Body of pancreas (tissue), 4 donors: ENCODE measurements at regions not wholly inside any gene's neighbourhood (a gene's known extent, or its start where the extent isn't known, plus 50 kb on each side); places are given as distances from the start of the nearest gene placed in this dataset.

Source experiments
- ATAC-seq: fragments of 150-250 bp; one replicate; pipeline ENCODE4 v1.9.1; 2016
- DNase-seq, 4 donors: peaks; one replicate each; pipeline ENCODE4 v3.0.0-alpha.2; 2019
- H3K27ac ChIP-seq, 4 donors: fragments of 200-600 bp; sonication (generic); 1 replicate in 3 of 4; 2 replicates in 1 of 4; pipeline versions ENCODE4 v1.5.1 to v1.6.1; 2016 to 2019; ENCODE audit warnings: mild to moderate bottlenecking in 1 of 4, mixed read lengths in 1 of 4, moderate library complexity in 1 of 4
- H3K27me3 ChIP-seq, 2 donors: fragments of 200-600 bp; sonication (generic); one replicate each; pipeline ENCODE4 v1.6.0; 2016; ENCODE audit warnings: mild to moderate bottlenecking in 1 of 2
- H3K36me3 ChIP-seq, 2 donors: fragments of 200-600 bp; sonication (generic); replicated peaks in 1 of 2; 2 replicates each; pipeline ENCODE4 v1.5.1; 2016; ENCODE audit warnings: low read depth in 2 of 2; ENCODE audit not compliant: insufficient read depth in 1 of 2
- H3K4me1 ChIP-seq: fragments of 200-600 bp; sonication (generic); one replicate; pipeline ENCODE4 v1.6.0; 2016
- H3K4me3 ChIP-seq, 2 donors: fragments of 200-600 bp; sonication (generic); 1 replicate in 1 of 2; 2 replicates in 1 of 2; pipeline ENCODE4 v1.5.1; 2016 to 2019
- H3K9me3 ChIP-seq, 3 donors: fragments of 200-600 bp; sonication (generic); 1 replicate in 2 of 3; 2 replicates in 1 of 3; pipeline ENCODE4 v1.5.1; 2016
- CTCF ChIP-seq, 7 experiments: fragments of 450-650 bp in 4 of 7; fragments of 200-600 bp in 3 of 7; sonication (generic) in 3 of 7; IDR thresholded peaks; one replicate each; pipeline ENCODE4 v1.5.1; 2016 to 2019; ENCODE audit warnings: antibody characterized with exemption in 7 of 7
- POLR2A ChIP-seq, 3 donors: fragments of 450-650 bp; IDR thresholded peaks; one replicate each; pipeline ENCODE4 v1.6.1; 2016; ENCODE audit warnings: antibody characterized with exemption in 3 of 3, mild to moderate bottlenecking in 2 of 3
- WGBS, 2 donors: methylation state at CpG; one replicate each; pipeline ENCODE4 v1.1.5; 2017; 5-methylcytosine and 5-hydroxymethylcytosine counted together
- intact Hi-C: fragments of 100-400 bp; cut with DNase I; formaldehyde crosslinking; loops from one replicate; pipeline ENCODE4 v1.15.1; 2023

GRCh38 chr20:1802385-1803060 is 92.7 kb upstream of the SIRPA start:
- DNase-seq (peak; percentile 26 to 59 (median 48)), ATAC-seq (peak; percentile 66)
- intact Hi-C loops, result no loop called here
- WGBS, 2 donors, result 3% methylated on average over 30 to 35 of the region's 35 CpGs
- Histone ChIP-seq H3K36me3 (no peaks in the 10 kb centered on the region), H3K9me3 (no peaks in the 10 kb centered on the region), H3K4me3 (no peak overlapping the region), H3K27me3 (no peaks in the 10 kb centered on the region), H3K4me1 (peaks cover 24% of the 10 kb centered on the region), H3K27ac (peak overlapping the region in 2 of 4 donors; percentile 55 to 83)
- peak; percentile 10 to 58 (median 39) for TF ChIP-seq CTCF (IDR thresholded peaks at IDR 0.05)
- TF ChIP-seq POLR2A (IDR thresholded peaks at IDR 0.05), result peak in 1 of 3 donors; percentile 8

DNA sequence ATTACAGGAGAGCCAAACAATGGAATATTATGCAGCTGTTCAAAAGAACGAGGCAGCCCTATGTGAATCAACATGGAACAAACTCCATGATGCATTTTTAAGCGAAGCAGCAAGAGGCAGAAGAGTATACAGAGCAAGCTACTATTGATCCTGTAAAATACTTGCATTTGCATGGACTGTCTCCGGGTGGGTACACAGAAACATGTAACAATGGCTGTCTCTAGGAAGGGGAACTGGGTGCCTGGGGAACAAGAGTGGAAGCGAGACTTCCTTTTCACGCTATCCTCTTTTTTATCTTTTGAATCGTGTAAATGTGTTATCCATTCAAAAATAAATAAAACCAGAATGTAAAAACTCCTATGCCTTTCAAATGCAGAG is 93.3 kb upstream of the SIRPA start:
- no peak for TF ChIP-seq CTCF (IDR thresholded peaks at IDR 0.05)
- no peak for TF ChIP-seq POLR2A (IDR thresholded peaks at IDR 0.05)
- WGBS, 2 donors, result 13 to 18% methylated on average over 6 of the region's 6 CpGs
- no peak for ATAC-seq
- peak overlapping the region in 1 of 4 donors; percentile 83 for H3K27ac ChIP-seq
- H3K36me3 ChIP-seq, result no peaks in the 10 kb centered on the region
- DNase-seq, result no peak
- H3K4me3 ChIP-seq, result no peak overlapping the region
- H3K27me3 ChIP-seq, result no peaks in the 10 kb centered on the region
- intact Hi-C loops, result no loop called here
- H3K4me1 ChIP-seq, result peaks cover 24% of the 10 kb centered on the region
- no peaks in the 10 kb centered on the region for H3K9me3 ChIP-seq

DNA sequence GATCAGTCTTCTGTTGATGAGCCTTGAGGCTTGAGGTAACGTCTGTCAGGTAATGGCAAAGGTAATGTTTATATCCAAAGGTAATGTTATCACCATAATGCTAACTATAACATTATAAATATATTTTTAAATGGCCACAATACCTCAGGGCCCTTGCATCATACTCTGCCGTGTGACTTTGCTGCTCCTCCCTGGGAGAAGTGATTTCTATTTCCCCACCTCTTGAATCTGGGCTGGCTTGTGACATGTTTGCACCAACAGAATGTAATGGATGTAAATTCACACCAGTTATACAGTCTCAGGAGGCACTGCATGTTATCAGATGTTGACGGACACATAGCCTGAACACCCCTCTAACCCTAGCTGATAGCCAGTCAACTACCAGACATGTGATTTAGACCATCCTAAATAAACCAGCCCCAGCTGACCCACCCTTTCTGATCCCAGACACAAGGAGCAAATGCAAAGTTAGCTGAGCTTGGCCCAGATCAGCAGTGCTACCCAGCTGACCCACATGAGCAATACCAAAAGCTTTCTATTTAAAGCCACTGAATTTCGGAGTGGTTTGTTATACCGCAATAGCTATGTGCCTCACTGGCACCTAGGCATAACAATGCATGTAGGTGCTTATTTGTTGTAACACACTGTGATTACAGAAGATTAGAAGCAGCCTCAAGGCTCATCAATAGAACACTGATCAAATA is 93.8 kb upstream of the SIRPA start:
- H3K4me3 ChIP-seq, result no peak overlapping the region

GRCh38 chr20:1800777-1801176 is 94.4 kb upstream of the SIRPA start:
- Histone ChIP-seq H3K9me3 (no peaks in the 10 kb centered on the region), H3K27ac (no peak overlapping the region), H3K27me3 (no peaks in the 10 kb centered on the region), H3K36me3 (no peaks in the 10 kb centered on the region), H3K4me1 (peaks cover 24% of the 10 kb centered on the region), H3K4me3 (no peak overlapping the region)
- intact Hi-C loops, result no loop called here
- no peak for TF ChIP-seq POLR2A (IDR thresholded peaks at IDR 0.05)
- peak in 2 of 7 experiments; percentile 12 to 19 for TF ChIP-seq CTCF (IDR thresholded peaks at IDR 0.05)
- ATAC-seq, result no peak
- no peak for DNase-seq
- 24 to 26% methylated on average over 3 of the region's 3 CpGs for WGBS, 2 donors

More for the DNA sequence above, 93.8 kb upstream of the SIRPA start:
- DNase-seq (no peak), ATAC-seq (no peak)
- TF ChIP-seq CTCF (IDR thresholded peaks at IDR 0.05) (no peak), POLR2A (IDR thresholded peaks at IDR 0.05) (no peak)
- WGBS, 2 donors, result 55 to 71% methylated on average over 5 of the region's 5 CpGs
- Histone ChIP-seq H3K4me1 (peaks cover 24% of the 10 kb centered on the region), H3K36me3 (no peaks in the 10 kb centered on the region), H3K27ac (no peak overlapping the region), H3K9me3 (no peaks in the 10 kb centered on the region), H3K27me3 (no peaks in the 10 kb centered on the region)
- intact Hi-C loops, result no loop called here
